Neural cell (in vitro differentiated cells): ENCODE measurements at regions not wholly inside any gene's neighbourhood (a gene's known extent, or its start where the extent isn't known, plus 50 kb on each side); places are given as distances from the start of the nearest gene placed in this dataset.

Source experiments
- H2AFZ ChIP-seq: fragments of 200-600, 300-800 bp; sonication (generic), shearing (Covaris generic); 2 replicates; pipeline ENCODE4 v1.6.0; 2014; ENCODE audit warnings: low read depth, mild to moderate bottlenecking, antibody characterized with exemption, low read length, moderate library complexity
- H3F3A ChIP-seq: fragments of 200-600 bp; shearing (Covaris generic); 2 replicates; pipeline ENCODE4 v1.6.1; 2016; ENCODE audit warnings: mild to moderate bottlenecking, moderate library complexity, mixed read lengths, antibody characterized with exemption, low read length; ENCODE audit not compliant: insufficient read depth, poor library complexity, severe bottlenecking
- H3K27ac ChIP-seq: fragments of 200-600, 300-800 bp; sonication (generic), shearing (Covaris generic); 2 replicates; pipeline ENCODE4 v1.5.1; 2014; ENCODE audit warnings: mild to moderate bottlenecking, low read length, moderate library complexity
- H3K27me3 ChIP-seq: fragments of 300-800, 200-600 bp; sonication (generic), shearing (Covaris generic); 2 replicates; pipeline ENCODE4 v1.6.0; 2014; ENCODE audit warnings: mild to moderate bottlenecking, low read depth, low read length, moderate library complexity; ENCODE audit not compliant: insufficient read depth
- H3K36me3 ChIP-seq: fragments of 300-800, 200-600 bp; sonication (generic), shearing (Covaris generic); 2 replicates; pipeline ENCODE4 v1.5.1; 2014; ENCODE audit warnings: mild to moderate bottlenecking, antibody characterized with exemption, low read length, moderate library complexity; ENCODE audit not compliant: insufficient read depth
- H3K4me2 ChIP-seq: fragments of 300-800, 200-600 bp; sonication (generic), shearing (Covaris generic); 2 replicates; pipeline ENCODE4 v1.6.0; 2014; ENCODE audit warnings: mild to moderate bottlenecking, low read length
- H3K4me3 ChIP-seq: fragments of 300-800, 200-600 bp; sonication (generic), shearing (Covaris generic); 2 replicates; pipeline ENCODE4 v1.5.1; 2014; ENCODE audit warnings: mild to moderate bottlenecking, low read length, moderate library complexity
- H3K79me2 ChIP-seq: fragments of 200-600 bp; shearing (Covaris generic); replicated peaks from 2 replicates; pipeline ENCODE4 v1.6.0; 2014; ENCODE audit warnings: mild to moderate bottlenecking, low read length, moderate library complexity; ENCODE audit not compliant: insufficient read depth
- H3K9ac ChIP-seq: fragments of 300-800, 200-600 bp; sonication (generic), shearing (Covaris generic); 2 replicates; pipeline ENCODE4 v1.6.1; 2016; ENCODE audit warnings: mild to moderate bottlenecking, low read length, mixed read lengths
- H3K9me2 ChIP-seq: fragments of 200-600 bp; shearing (Covaris generic); 2 replicates; pipeline ENCODE4 v1.6.1; 2016; ENCODE audit warnings: mild to moderate bottlenecking, low read length, mixed read lengths; ENCODE audit not compliant: insufficient read depth
- H3K9me3 ChIP-seq: fragments of 200-600, 300-800 bp; sonication (generic), shearing (Covaris generic); 2 replicates; pipeline ENCODE4 v1.6.1; 2016; ENCODE audit warnings: mild to moderate bottlenecking, mixed run types, low read length, moderate library complexity, mixed read lengths
- H4K20me1 ChIP-seq: fragments of 200-600 bp; shearing (Covaris generic); 2 replicates; pipeline ENCODE4 v1.6.1; 2016; ENCODE audit warnings: mild to moderate bottlenecking, mixed run types; ENCODE audit not compliant: insufficient read depth
- EP300 ChIP-seq: fragments of 450-650 bp; conservative IDR thresholded peaks from 2 replicates; pipeline ENCODE4 v1.6.1; 2014; ENCODE audit warnings: antibody characterized with exemption, mild to moderate bottlenecking, moderate library complexity; ENCODE audit not compliant: poor library complexity, severe bottlenecking
- EZH2 ChIP-seq: fragments of 200-600, 300-800 bp; shearing (Covaris generic), sonication (generic); IDR thresholded peaks from 2 replicates; pipeline ENCODE4 v1.6.1; 2014; ENCODE audit warnings: antibody characterized with exemption, low read length, borderline replicate concordance, mild to moderate bottlenecking; ENCODE audit not compliant: insufficient read depth, poor library complexity, severe bottlenecking
- MXI1 ChIP-seq: fragments of 450-650 bp; conservative IDR thresholded peaks from 2 replicates; pipeline ENCODE4 v1.6.1; 2014; ENCODE audit warnings: antibody characterized with exemption, mild to moderate bottlenecking; ENCODE audit not compliant: poor library complexity, severe bottlenecking
- POLR2AphosphoS5 ChIP-seq: IDR thresholded peaks from 2 replicates; pipeline ENCODE4 v1.6.1; 2012
- RAD21 ChIP-seq: fragments of 450-650 bp; conservative IDR thresholded peaks from 2 replicates; pipeline ENCODE4 v1.6.1; 2014; ENCODE audit warnings: antibody characterized with exemption, mild to moderate bottlenecking, moderate library complexity
- REST ChIP-seq: IDR thresholded peaks from 2 replicates; pipeline ENCODE4 v1.6.1; 2012; ENCODE audit warnings: borderline replicate concordance
- SMC3 ChIP-seq: fragments of 450-650 bp; conservative IDR thresholded peaks from 2 replicates; pipeline ENCODE4 v1.6.1; 2014; ENCODE audit warnings: antibody characterized with exemption, mild to moderate bottlenecking, moderate library complexity; ENCODE audit not compliant: poor library complexity
- TAF1 ChIP-seq: IDR thresholded peaks from 2 replicates; pipeline ENCODE4 v1.6.1; 2012; ENCODE audit warnings: low read depth
- TF ChIP-seq, protein P1 (sequence below): fragments of 450-650 bp; IDR thresholded peaks from 2 replicates; pipeline ENCODE4 v1.5.1; 2014; ENCODE audit warnings: antibody characterized with exemption, mild to moderate bottlenecking, moderate library complexity; ENCODE audit not compliant: poor library complexity, severe bottlenecking

GRCh38 chr21:16028142-16028541 is 298.4 kb downstream of the USP25 start:
- Histone ChIP-seq H3K9me2 (no peaks in the 10 kb centered on the region), H2AFZ (no peak overlapping the region), H3K27me3 (no peaks in the 10 kb centered on the region), H3F3A (no peaks in the 10 kb centered on the region), H3K4me2 (no peak overlapping the region), H3K9ac (no peak overlapping the region), H3K36me3 (no peaks in the 10 kb centered on the region), H3K9me3 (no peaks in the 10 kb centered on the region), H3K27ac (no peak overlapping the region), H3K79me2 (no peaks in the 10 kb centered on the region), H4K20me1 (no peaks in the 10 kb centered on the region), H3K4me3 (no peak overlapping the region)
- TF ChIP-seq REST = no peak

DNA sequence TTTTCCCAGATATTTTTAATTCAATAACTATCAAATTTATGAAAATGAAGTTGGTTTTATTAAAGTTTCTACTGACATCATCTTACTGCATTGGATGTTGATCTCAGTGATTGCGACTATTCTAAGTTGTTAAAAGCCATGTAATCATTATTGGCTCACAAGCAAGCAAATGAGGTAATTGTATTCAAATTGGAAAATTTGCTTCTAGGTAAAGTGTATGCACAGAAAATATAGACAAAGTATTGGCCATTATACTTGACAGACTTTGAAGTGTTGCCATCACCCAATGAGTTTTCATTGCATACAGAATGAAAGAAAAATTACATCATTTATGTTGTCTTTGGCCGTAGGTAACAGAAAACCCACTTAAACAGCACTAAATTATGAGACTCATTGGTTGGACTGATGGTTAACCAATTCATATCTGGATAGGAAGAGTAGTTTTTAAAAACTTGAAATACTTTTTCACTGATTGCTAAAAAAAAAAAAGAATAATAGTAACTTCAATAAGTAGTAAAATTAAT is 299.2 kb downstream of the USP25 start:
- H3K9ac ChIP-seq = no peak overlapping the region
- TF ChIP-seq MXI1 (no peak), SMC3 (no peak), TAF1 (no peak), EP300 (no peak), POLR2AphosphoS5 (no peak), RAD21 (no peak), EZH2 (no peak), REST (no peak)
- TF ChIP-seq, protein P1, sequence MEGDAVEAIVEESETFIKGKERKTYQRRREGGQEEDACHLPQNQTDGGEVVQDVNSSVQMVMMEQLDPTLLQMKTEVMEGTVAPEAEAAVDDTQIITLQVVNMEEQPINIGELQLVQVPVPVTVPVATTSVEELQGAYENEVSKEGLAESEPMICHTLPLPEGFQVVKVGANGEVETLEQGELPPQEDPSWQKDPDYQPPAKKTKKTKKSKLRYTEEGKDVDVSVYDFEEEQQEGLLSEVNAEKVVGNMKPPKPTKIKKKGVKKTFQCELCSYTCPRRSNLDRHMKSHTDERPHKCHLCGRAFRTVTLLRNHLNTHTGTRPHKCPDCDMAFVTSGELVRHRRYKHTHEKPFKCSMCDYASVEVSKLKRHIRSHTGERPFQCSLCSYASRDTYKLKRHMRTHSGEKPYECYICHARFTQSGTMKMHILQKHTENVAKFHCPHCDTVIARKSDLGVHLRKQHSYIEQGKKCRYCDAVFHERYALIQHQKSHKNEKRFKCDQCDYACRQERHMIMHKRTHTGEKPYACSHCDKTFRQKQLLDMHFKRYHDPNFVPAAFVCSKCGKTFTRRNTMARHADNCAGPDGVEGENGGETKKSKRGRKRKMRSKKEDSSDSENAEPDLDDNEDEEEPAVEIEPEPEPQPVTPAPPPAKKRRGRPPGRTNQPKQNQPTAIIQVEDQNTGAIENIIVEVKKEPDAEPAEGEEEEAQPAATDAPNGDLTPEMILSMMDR = no peak
- no peak overlapping the region for H2AFZ ChIP-seq
- H3K27me3 ChIP-seq = no peaks in the 10 kb centered on the region
- H3K9me2 ChIP-seq = no peaks in the 10 kb centered on the region
- no peaks in the 10 kb centered on the region for H3K36me3 ChIP-seq
- H3K27ac ChIP-seq = no peak overlapping the region
- H4K20me1 ChIP-seq = no peaks in the 10 kb centered on the region
- no peaks in the 10 kb centered on the region for H3K9me3 ChIP-seq
- H3K79me2 ChIP-seq = no peaks in the 10 kb centered on the region
- no peak overlapping the region for H3K4me2 ChIP-seq
- H3K4me3 ChIP-seq = no peak overlapping the region
- H3F3A ChIP-seq = no peaks in the 10 kb centered on the region
